Activated CD8-positive, alpha-beta memory T cell treated with anti-CD3 and anti-CD28 coated beads for 4 hours (primary cell): ENCODE measurements at regions not wholly inside any gene's neighbourhood (a gene's known extent, or its start where the extent isn't known, plus 50 kb on each side); places are given as distances from the start of the nearest gene placed in this dataset.
"Not testable (repeated sequence)": the region's sequence is repeated elsewhere in the genome, so short reads cannot be mapped to it uniquely, and the experiment has no call there.

ENCODE experiments used
- DNase-seq, 2 donors: peaks; one replicate each; pipeline ENCODE4 v3.0.0-alpha.2; 2020; ENCODE audit warnings: low read depth in 2 of 2

DNA sequence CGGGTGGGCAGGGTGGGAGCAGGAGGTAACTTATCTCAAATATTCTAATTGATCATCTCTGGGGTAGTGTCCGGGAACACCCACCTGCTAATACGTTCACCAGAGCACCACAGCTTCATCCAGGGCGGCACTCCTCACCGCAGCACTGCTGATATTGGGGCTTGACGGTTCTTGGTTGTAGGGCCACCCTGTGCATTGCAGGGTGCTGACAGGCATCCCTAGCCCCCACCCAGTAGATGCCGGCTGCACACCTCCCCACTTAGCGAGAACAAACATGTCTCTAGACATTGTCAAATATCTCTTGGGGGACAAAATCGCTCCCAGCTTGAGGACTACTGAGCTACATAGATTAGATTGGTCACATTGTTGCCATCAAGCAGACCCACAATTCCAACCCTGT, 73.9 kb upstream of the WASF3 start:
- no peak for DNase-seq

DNA sequence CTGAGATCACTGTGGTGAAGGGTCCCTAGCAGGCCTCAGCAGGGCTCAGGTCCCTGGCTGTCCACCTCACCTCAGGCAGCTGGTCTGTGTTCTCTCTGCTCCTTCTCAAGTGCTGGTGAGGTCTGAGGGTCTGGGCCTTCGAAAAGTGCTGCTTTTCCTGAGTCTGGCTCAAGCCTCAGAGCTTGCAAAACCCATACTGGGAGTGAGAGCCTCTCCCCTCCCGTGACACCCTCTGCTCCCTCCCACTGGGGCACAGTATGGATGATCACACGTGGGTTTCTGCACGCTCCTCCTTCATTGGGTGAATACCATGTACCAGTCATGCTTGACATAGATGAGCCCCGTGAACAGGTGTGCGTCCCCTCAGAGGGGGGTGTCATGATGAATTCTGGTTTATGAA, 73.3 kb upstream of the WASF3 start:
- no peak for DNase-seq

DNA sequence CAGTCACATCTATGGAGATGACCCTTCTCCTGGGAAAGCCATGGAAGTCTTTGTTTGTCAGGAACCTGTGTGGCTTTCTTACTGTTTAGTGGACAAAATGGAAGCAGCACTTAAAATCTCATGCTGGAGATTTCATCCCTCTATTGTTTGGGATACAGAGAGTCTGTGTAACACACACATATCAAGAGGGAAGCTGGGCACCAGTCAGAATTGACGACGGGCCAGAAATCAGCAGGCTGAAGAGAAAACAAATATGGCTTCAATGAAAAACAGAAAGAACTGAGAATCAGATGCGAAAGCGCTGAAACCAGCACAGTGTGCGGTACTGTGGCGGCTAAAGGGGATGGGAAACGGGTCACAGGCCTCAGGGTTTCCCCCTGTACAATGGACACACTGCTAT, 72.2 kb upstream of the WASF3 start:
- no peak for DNase-seq

DNA sequence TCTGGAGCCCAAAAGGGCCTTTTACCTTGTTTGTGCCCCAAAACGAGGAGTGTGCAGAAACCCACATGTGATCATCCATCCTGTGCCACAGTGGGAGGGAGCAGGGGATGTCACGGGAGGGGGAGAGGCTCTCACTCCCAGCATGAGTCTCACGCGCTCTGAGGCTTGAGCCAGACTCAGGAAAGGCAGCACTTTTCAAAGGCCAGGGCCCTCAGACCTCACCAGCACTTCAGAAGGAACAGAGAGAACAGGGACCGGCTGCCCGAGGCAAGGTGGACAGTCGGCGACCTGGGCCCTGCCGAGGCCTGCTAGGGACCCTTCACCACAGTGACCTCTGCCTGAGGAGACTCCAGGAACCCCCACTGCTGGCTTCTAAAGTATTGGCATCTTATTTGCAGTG, 71.7 kb upstream of the WASF3 start:
- DNase-seq: no peak

DNA sequence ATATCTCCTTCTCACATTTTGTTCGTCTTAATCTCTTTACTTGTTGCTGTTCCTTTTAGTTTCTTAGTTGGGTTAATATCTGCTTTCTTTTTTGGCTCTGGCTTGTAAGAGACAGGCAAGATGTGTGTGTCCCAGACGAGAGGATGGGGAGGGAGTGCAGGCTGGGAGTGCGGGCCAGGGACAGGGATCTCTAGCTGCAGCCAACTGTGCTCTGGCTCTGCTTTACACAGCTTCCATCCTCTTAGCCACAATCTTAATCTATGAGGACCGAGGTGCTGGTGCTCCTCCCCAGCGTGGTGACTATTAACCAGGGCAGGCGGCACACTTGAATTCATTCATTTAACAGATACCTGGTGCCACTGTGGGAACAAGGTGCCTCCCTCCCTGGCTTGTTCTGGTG, 70.9 kb upstream of the WASF3 start:
- no peak for DNase-seq

DNA sequence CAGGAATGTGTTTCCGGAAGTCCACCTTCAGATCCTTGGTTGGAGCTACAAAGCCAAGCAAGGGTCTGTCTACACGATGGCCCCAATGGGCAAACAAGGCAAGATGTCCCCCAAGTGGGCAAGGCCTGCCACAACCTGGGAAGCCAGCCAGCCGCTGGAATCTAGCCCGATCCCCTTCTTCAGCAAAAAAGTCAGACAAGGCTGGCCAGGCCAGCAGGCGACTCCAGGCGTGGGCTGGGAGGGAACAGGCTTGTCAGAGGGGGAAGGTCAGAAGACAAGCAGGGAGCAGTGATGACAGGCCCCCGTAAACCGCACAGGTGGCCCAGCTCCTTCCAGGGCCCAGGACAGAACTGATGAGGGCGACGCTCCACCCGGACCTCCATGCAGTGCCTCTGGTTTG, 69.7 kb upstream of the WASF3 start:
- DNase-seq: no peak

DNA sequence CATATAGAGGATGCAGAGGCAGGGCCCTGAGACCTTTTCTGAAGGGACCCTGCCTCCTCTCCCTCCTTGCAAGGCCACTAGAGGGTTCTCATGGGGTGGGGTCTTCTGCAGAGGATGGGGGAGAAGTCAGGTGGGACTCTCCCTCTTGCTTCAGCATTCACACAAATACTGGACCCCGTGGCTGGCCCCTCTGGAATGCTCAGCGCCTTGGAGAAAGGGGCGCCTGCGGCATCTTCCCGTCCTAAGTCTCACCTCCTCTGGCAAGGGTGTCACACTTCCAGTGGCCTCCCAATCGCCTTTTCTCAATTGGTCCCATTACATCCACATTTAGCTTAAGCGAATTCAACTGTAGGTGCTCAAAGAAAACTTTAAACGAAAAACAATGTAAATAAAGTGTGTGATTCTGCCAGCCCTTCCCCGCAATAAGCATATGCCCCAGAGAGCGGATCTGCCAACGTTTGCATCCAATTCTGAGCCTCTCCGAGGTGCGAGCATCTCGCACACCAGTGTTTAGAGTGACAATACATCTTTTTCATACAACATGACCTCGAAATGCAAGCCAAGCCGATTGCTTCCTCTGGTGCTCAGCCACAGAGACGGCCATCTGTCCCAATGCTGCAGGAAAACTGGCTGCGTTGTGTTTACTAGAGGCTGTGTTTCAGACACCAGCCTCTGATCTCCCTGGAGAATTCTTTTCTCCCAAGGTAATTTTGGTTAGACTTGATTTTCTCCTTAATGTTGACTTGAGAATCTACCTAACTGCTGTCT, 69.1 kb upstream of the WASF3 start:
- no peak for DNase-seq

DNA sequence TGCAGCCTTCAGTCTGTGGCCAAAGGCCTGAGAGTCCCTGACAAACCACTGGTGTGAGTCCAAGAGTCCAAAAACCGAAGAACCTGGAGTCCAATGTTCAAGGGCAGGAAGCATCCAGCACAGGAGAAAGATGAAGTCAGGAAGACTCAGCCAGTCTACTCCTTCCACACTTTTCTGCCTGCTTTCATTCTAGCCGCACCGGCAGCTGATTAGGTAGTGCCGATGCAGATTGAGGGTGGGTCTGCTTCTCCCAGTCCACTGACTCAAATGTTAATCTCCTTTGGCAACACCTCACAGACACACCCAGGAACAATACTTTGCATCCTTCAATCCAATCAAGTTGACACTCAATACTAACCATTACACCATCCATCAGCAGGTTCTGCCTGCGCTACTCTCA, 65.2 kb upstream of the WASF3 start:
- DNase-seq: not testable (repeated sequence)

DNA sequence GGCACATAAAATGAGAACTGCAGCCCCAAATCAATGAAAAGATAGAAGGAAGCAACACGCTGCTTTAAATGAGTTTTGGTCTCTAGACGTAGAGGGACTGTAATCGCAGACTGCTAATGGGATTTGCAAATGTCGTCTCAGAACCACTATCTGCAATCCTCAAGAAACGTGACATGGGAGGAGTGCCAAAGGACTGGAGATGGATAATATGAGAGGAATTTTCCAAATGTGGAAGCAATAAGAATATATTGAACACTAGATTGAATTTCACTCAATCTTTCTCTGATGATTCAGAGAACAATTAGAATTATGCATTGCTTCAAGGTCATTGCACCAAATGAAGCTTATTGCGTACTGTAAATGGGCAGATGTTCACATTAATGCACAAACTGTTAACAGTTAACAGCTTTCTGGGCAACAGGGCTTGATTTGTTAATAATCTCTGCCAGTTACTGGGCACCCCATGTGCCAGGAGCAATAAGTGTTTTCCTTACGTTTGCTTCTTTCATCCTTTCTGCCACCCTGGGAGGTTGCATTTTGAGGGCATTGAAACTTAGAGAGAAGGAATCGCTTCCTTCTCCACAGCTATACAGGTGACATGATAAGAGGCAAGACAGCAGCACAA, 62.8 kb upstream of the WASF3 start:
- no peak for DNase-seq

DNA sequence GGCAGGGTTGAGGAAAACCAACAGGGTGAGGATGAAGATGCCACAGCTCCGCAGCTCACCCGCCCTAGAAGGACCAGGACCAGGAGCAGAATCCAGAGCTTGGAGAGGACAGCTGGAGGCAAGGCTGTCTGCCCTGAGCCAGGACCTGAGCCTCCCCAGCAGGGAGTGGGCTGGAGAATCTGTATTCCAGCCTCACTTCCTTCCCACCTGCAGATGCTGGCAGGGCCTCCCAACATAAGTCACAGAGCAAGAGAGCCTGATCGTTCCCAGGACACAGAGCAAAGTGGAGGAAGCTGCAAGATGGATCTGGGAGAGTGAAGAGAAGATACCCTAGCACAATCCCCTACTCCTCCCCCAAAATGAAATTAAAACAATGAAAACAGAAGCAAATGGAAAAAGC, 61.7 kb upstream of the WASF3 start:
- DNase-seq: no peak

DNA sequence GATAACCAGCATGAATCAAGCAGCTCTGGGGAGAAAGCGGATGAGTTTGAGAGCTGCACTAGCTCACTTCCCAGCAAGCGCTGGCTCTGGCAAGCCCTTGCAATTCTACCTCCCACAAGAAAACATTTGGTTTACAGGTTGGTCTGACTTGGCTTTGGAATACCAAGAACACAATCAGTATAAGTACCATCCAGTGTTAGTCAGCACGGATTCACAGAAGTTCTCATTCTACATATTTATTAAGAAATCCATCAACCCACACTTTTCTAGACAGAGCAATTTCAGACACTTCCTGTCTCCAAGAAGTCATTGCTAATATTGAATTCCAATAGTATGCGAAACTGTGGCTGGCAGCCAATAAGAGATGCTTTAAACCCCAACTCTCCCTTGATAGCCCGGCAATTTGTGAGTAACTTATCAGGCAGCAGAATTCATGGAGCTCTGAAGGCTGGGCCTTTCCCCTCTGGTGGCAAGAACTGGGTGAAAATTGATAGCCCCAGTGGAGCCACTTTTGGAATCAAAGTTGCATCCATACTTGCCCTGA, 59.4 kb upstream of the WASF3 start:
- no peak for DNase-seq

DNA sequence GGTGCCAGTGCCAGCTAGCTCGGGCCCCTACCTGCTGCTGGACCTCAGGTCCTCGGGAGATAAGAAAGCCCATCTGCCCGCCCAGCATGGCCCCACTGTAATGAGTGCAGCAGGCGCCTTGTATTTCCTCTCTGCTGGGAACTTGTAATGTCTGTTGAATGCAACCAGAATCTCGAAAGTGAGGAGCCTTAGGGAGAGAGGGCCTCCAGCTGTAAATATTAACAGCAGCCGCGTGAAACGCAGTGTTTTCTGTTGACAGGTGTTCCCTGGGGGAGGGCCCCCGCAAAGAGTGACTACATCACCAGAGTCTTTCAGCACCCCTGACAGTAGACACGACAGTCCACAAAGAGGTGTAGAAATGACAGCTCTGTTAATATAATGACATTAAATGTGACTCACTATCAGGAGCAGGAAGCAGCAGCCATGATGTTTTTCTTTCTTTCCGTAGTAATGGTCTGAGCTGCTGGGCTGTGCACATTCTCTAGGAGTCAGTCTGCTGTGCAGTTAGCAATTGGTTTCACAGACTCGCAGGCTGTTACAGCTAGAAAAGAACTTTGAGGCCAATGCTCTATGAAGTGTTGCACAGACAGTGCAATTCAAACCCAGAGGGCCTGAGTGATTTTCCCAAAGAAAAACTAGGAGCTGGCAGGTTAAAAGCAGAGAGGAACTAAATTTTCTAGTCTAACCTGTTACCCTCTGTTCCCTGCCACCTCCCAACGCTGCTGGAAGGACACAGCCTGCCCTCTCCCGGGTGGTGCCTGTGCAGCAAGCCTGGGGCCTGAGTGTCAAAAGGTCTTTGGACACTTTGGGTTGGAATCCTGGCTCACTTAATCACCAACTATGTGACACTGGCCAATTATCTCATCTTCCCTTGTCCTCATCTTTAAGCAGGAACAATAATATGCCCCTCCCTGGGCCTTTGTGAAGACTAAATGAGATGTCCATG, 58.6 kb upstream of the WASF3 start:
- DNase-seq: no peak

DNA sequence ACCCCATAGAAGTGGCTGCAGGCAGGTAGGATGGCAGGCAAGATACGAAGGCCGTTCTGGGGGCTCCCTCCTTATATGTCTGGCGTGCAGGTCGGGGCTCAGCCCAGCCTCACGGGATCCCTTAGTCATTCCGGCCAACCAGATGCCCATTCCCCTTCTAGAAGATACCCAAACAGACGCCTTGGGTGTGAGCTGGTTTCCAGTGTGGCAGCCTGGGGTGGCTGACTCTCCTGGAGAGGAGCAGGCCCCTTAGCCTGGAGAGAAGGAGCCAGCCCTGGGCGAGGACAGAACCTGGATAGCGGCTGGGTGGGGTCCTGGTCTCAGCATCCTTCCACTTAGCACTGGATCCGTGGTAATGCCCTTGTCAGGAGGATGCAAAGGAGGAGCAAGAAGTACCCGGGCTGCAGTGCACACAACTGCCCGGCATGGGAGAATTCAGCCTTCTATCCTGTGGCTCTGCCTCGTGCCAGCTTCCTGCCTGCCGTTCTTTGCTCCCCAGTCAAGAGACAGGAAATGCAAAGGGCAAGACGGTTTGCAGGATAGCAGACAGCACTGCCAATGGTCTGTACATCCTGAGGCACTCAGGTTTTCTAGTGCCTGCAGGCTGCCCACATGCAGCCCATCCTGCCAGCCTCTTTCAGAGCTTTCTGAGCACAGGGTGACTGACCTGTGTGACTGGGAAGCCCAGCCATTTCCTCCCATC, 56.7 kb upstream of the WASF3 start:
- DNase-seq: no peak

DNA sequence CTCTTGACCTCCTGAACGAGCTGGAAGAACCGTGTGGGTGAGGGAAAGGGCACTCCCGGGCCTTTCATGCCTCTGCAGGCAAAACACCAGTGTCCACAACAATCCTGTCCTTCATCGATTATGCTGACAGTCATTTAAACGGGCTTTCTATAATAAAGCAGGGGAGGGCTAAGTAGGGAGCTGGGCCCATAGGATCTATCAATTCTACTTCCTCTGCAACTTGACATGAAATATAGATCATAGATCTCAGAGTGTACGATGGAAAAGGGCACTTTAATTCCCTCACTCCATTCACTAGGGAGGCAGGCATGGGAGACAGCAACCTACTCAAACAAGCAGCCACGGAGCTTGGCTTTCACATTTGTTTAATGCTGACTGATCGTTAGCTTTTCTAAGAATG, 55.8 kb upstream of the WASF3 start:
- no peak for DNase-seq

DNA sequence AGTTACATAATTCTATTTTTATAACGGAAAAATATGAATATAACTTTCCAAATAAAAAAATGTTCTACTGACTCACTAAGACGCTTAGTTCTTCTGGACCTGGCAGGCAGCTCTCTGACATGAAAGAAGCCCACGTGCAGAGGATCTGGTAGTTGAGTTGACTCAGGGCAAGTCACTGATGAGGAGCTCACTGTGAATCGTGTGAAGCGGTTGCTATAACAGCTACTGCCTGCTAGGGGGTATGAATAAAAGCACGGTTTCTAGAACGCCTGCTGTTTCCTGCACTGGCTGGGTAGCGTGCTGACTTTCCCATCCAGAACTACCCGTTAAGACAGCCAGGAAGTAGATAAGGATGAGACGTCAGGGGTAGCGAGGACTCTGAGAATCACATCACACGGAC, 54.7 kb upstream of the WASF3 start:
- DNase-seq: no peak

DNA sequence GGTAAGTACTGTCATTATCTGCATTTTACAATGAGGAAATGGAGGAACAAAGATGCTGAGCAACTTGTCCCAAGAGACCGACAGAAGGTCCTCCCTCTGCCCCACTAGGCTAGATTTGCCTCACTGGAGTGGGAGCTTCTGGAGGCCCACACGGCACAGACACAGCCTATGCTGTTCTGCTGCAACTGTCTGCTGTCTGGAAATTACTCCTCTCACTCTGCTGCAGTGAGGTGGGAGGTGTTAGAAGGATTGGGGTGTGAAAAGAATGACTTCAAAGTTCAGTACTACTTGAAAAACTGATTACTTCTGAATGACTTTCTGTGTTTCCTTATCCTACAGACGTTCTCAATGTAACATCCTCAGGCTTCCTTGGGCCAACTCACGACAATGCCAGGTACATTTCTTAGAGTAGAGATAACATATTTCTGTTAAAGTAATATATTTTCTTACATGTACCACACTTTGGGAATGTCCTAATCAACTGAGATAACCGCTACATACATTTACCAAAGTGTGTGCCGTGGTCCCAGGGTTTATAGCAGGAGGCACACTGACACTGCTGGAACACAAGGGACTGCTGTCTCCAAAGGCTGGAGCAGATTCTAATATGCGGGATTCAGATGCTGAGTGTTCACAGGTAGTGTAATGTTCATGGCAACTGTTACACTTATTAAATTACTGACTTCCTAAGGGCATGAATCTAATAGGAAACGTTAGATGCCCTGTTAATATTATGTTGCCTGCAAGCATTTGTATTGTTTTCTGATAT, 53.5 kb upstream of the WASF3 start:
- DNase-seq: no peak
